Mesodermal cell (in vitro differentiated cells): ENCODE measurements at regions not wholly inside any gene's neighbourhood (a gene's known extent, or its start where the extent isn't known, plus 50 kb on each side); places are given as distances from the start of the nearest gene placed in this dataset.

Source experiments
- H3K27ac ChIP-seq: 2 replicates; pipeline ENCODE4 v1.7.0; 2013; ENCODE audit warnings: mild to moderate bottlenecking, low read depth, low read length, moderate library complexity; ENCODE audit not compliant: severe bottlenecking
- H3K36me3 ChIP-seq: 2 replicates; pipeline ENCODE4 v1.7.1; 2013; ENCODE audit warnings: mild to moderate bottlenecking, low read length, moderate library complexity; ENCODE audit not compliant: control insufficient read depth, insufficient read depth
- H3K4me1 ChIP-seq: one replicate; pipeline ENCODE4 v1.7.1; 2013; ENCODE audit warnings: mild to moderate bottlenecking, low read length; ENCODE audit not compliant: insufficient read depth, control insufficient read depth, poor library complexity, severe bottlenecking
- H3K4me3 ChIP-seq: 2 replicates; pipeline ENCODE4 v1.7.0; 2013; ENCODE audit warnings: low read length, control low read depth, mild to moderate bottlenecking; ENCODE audit not compliant: insufficient read depth, poor library complexity, severe bottlenecking; ENCODE audit errors: extremely low read depth
- H3K9me3 ChIP-seq: 2 replicates; pipeline ENCODE4 v1.7.1; 2013; ENCODE audit warnings: mild to moderate bottlenecking, low read length, moderate library complexity; ENCODE audit not compliant: control insufficient read depth
- WGBS, 2 experiments: methylation state at CpG; one replicate each; pipeline ENCODE4 v1.1.5; 2013; ENCODE audit warnings: missing lambda C conversion rate in 2 of 2; ENCODE audit not compliant: insufficient coverage in 2 of 2; 5-methylcytosine and 5-hydroxymethylcytosine counted together

GRCh38 chr11:116317212-116317611 lies 455.6 kb downstream of the BUD13 start:
- Histone ChIP-seq H3K4me3 (no peak overlapping the region), H3K27ac (no peak overlapping the region), H3K36me3 (no peaks in the 10 kb centered on the region), H3K9me3 (no peaks in the 10 kb centered on the region), H3K4me1 (no peaks in the 10 kb centered on the region)
- 25% methylated on average over 1 of the region's 3 CpGs; no CpG with 5 or more reads in 1 of the 2 experiments for WGBS, 2 experiments

- no peaks in the 10 kb centered on the region for H3K9me3 ChIP-seq
- H3K36me3 ChIP-seq = no peaks in the 10 kb centered on the region
- H3K4me3 ChIP-seq = no peak overlapping the region
- no peak overlapping the region for H3K27ac ChIP-seq
- no peaks in the 10 kb centered on the region for H3K4me1 ChIP-seq
Observed at GRCh38 chr11:116314006-116314405, 458.8 kb downstream of the BUD13 start.

DNA sequence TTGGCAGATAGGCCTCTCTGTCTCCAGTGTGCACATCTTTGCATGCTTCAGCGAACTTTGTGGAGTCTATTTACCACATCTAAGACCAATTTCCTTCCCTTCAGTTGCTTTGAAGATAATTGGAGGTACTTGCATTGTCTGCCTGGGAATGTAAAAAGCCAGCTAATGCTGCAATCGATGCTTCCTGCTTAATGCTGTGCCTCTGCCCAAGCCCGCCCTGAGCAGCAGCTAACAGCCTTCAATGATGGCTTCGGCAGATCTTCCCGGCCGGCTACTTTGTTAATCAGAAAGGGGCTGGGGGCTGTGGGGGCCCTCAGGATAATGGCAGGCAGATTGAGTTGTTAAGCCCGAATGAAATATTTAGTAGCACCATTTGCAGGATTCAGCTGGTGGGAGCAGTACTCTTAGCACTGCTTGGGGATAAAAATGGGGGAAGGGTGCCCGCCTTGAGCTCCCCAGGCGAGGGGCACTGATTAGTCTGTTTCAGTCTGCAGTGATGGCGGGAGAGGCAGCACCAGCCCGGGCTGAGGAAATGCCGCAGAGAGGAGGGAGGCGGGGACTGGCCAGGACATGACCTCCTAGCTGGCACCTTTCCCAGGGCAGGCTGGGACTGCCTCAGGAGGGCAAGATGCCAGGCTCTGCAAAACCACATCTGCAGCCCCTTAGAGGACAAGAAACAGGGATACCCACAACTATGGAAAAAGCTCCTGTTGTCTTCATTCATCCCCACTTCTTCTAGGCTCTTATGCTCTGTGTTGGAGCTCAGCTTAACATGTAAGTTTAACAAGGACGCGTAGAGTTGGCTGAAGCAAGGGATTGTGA lies 460.0 kb downstream of the BUD13 start:
- H3K4me1 ChIP-seq = no peaks in the 10 kb centered on the region
- H3K36me3 ChIP-seq = no peaks in the 10 kb centered on the region
- WGBS, 2 experiments = 78 to 85% methylated on average over 8 to 11 of the region's 15 CpGs
- H3K9me3 ChIP-seq = no peaks in the 10 kb centered on the region
- H3K27ac ChIP-seq = no peak overlapping the region
- H3K4me3 ChIP-seq = no peak overlapping the region

DNA sequence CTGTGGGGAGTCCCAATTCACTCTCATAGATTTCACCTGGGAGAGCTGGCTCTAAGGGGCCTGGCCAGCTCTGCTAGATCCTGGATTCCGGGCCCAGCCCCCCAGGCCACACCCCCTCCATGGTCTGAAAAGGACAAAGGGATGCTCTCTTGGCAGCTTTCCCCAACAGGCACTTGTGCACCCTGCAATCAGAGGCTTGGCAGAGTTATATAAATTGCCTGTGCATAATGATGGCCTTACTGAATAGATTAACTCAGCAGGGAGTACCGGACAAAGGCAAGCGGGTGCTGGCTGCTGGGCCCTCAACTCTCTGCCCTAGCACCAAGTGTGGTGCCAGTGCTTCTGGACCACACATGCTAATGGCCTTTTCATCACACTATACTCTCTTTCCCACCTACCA lies 461.6 kb downstream of the BUD13 start:
- no peak overlapping the region for H3K4me3 ChIP-seq
- WGBS, 2 experiments = 67 to 71% methylated on average over 2 to 3 of the region's 3 CpGs
- H3K27ac ChIP-seq = no peak overlapping the region
- H3K36me3 ChIP-seq = no peaks in the 10 kb centered on the region
- no peaks in the 10 kb centered on the region for H3K9me3 ChIP-seq
- H3K4me1 ChIP-seq = no peaks in the 10 kb centered on the region

GRCh38 chr11:116310698-116311097 lies 462.1 kb downstream of the BUD13 start:
- no peaks in the 10 kb centered on the region for H3K36me3 ChIP-seq
- H3K9me3 ChIP-seq = no peaks in the 10 kb centered on the region
- 77 to 100% methylated on average over 1 to 3 of the region's 6 CpGs for WGBS, 2 experiments
- H3K4me1 ChIP-seq = no peaks in the 10 kb centered on the region
- H3K27ac ChIP-seq = no peak overlapping the region
- H3K4me3 ChIP-seq = no peak overlapping the region

GRCh38 chr11:116310226-116310625 lies 462.6 kb downstream of the BUD13 start:
- H3K36me3 ChIP-seq = no peaks in the 10 kb centered on the region
- 83 to 94% methylated on average over 4 to 7 of the region's 8 CpGs for WGBS, 2 experiments
- H3K4me3 ChIP-seq = no peak overlapping the region
- H3K27ac ChIP-seq = no peak overlapping the region
- H3K9me3 ChIP-seq = no peaks in the 10 kb centered on the region
- H3K4me1 ChIP-seq = no peaks in the 10 kb centered on the region

DNA sequence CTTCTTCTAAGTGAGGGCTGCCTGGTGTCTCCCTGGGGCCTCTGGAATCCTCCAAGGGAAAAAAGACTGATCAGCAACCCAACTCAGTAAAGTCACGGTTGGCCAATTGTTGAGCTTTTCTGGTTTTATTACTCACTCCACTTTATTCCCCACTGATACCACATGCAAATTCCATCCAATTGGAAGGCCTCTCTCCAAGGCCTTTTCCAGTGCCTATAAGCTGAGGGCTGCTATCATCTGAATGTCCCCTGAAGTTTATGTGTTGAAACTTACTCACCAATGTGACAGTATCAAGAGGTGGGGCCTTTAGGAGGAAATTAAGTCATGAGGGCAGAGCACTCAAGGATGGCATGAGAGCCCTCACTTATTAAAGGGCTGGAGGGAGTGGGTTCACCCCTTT lies 463.3 kb downstream of the BUD13 start:
- H3K9me3 ChIP-seq = no peaks in the 10 kb centered on the region
- no peak overlapping the region for H3K27ac ChIP-seq
- no peaks in the 10 kb centered on the region for H3K4me1 ChIP-seq
- H3K4me3 ChIP-seq = no peak overlapping the region
- no peaks in the 10 kb centered on the region for H3K36me3 ChIP-seq
- WGBS, 2 experiments = 80 to 90% methylated on average over 1 of the region's 1 CpG

- no peaks in the 10 kb centered on the region for H3K4me1 ChIP-seq
- no peak overlapping the region for H3K27ac ChIP-seq
- WGBS, 2 experiments = no CpG with 5 or more reads among the region's 1 CpG
- H3K9me3 ChIP-seq = no peaks in the 10 kb centered on the region
- no peaks in the 10 kb centered on the region for H3K36me3 ChIP-seq
- no peak overlapping the region for H3K4me3 ChIP-seq
Observed at GRCh38 chr11:116302756-116303155, 470.0 kb downstream of the BUD13 start.

- H3K4me3 ChIP-seq = no peak overlapping the region
- H3K4me1 ChIP-seq = no peaks in the 10 kb centered on the region
- no peaks in the 10 kb centered on the region for H3K9me3 ChIP-seq
- H3K27ac ChIP-seq = no peak overlapping the region
- no peaks in the 10 kb centered on the region for H3K36me3 ChIP-seq
- 90 to 100% methylated on average over 1 of the region's 1 CpG for WGBS, 2 experiments
Observed at GRCh38 chr11:116301141-116301540, 471.6 kb downstream of the BUD13 start.

GRCh38 chr11:116300232-116300631 lies 472.6 kb downstream of the BUD13 start:
- no peaks in the 10 kb centered on the region for H3K9me3 ChIP-seq
- H3K36me3 ChIP-seq = no peaks in the 10 kb centered on the region
- H3K27ac ChIP-seq = no peak overlapping the region
- no peak overlapping the region for H3K4me3 ChIP-seq
- peaks cover 4% of the 10 kb centered on the region for H3K4me1 ChIP-seq
- WGBS, 2 experiments = no CpG with 5 or more reads among the region's 1 CpG

DNA sequence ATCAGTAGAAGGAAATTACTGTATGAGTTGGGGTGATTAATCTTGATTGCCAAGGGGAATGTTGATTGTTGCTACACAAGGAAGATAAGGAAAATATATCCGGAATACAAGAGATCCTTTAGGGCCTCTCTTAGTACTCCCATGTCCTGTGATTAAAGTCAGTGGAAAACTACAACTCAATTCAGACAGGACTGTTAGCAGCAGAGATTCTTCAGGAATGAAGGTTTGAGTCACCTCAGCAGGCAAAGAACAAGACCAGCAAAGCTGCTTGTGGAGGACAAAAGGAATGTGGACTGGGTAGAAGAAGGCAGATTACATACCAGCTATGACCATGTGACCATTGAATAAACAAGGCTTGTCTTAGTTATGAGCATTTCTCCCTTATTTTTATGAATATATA lies 478.2 kb downstream of the BUD13 start:
- peaks cover 14% of the 10 kb centered on the region for H3K4me1 ChIP-seq
- H3K36me3 ChIP-seq = no peaks in the 10 kb centered on the region
- WGBS, 2 experiments = 83 to 100% methylated on average over 1 of the region's 1 CpG
- H3K27ac ChIP-seq = peak overlapping the region; percentile 51
- H3K9me3 ChIP-seq = peaks cover 5% of the 10 kb centered on the region
- no peak overlapping the region for H3K4me3 ChIP-seq
